SK-N-SH (cell line): ENCODE measurements at regions not wholly inside any gene's neighbourhood (a gene's known extent, or its start where the extent isn't known, plus 50 kb on each side); places are given as distances from the start of the nearest gene placed in this dataset.

Experiments used
- CTCF ChIA-PET: fragments of 300-600, 350-600 bp; formaldehyde crosslinking; extraction: SDS; loops from one replicate; lab custom pipeline; 2021; lab: Yijun Ruan, JAX
- POLR2A ChIA-PET: fragments of 350-600 bp; sonication (Branson Sonifier 250); formaldehyde crosslinking; extraction: SDS; loops from one replicate; lab custom pipeline; 2020; ENCODE audit warnings: antibody characterized with exemption, inconsistent platforms; lab: Yijun Ruan, JAX
- DNase-seq: peaks from one replicate; pipeline ENCODE4 v3.0.0; 2012
- H2AFZ ChIP-seq: fragments of 200-600 bp; sonication (generic); 2 replicates; pipeline ENCODE4 v1.8.1; 2016; ENCODE audit warnings: antibody characterized with exemption, mild to moderate bottlenecking, low read depth
- H3F3A ChIP-seq: fragments of 200-600 bp; sonication (generic); replicated peaks from 2 replicates; pipeline ENCODE3; 2016; ENCODE audit warnings: antibody characterized with exemption, mild to moderate bottlenecking; ENCODE audit not compliant: insufficient read depth
- H3K27ac ChIP-seq, 2 experiments: fragments of 200-500 bp in 1 of 2; fragments of 200-600 bp in 1 of 2; sonication (Bioruptor generic) in 1 of 2; sonication (generic), shearing (Covaris generic) in 1 of 2; 2 replicates each; pipeline versions ENCODE4 v1.5.1 to v1.6.1; 2014 to 2016; ENCODE audit warnings: low read depth in 2 of 2, inconsistent platforms in 1 of 2, low read length in 1 of 2, mild to moderate bottlenecking in 1 of 2, mixed read lengths in 1 of 2
- H3K27me3 ChIP-seq: fragments of 200-600 bp; sonication (generic), shearing (Covaris generic); 2 replicates; pipeline ENCODE4 v1.6.1; 2016; ENCODE audit warnings: mixed run types; ENCODE audit not compliant: insufficient read depth
- H3K36me3 ChIP-seq, 2 experiments: fragments of 200-500 bp in 1 of 2; fragments of 200-600 bp in 1 of 2; sonication (Bioruptor generic) in 1 of 2; sonication (generic) in 1 of 2; replicated peaks in 1 of 2; 2 replicates each; pipeline versions ENCODE3 to v1.5.1; 2014 to 2016; ENCODE audit warnings: low read length in 1 of 2, mild to moderate bottlenecking in 1 of 2; ENCODE audit not compliant: insufficient read depth in 2 of 2, control insufficient read depth in 1 of 2
- H3K4me1 ChIP-seq, 2 experiments: fragments of 200-500 bp in 1 of 2; fragments of 200-600 bp in 1 of 2; sonication (Bioruptor generic) in 1 of 2; sonication (generic), shearing (Covaris generic) in 1 of 2; 2 replicates each; pipeline versions ENCODE4 v1.5.1 to v1.6.1; 2014 to 2016; ENCODE audit warnings: low read depth in 1 of 2, low read length in 1 of 2, mixed run types in 1 of 2; ENCODE audit not compliant: insufficient read depth in 2 of 2, control insufficient read depth in 1 of 2
- H3K4me2 ChIP-seq: fragments of 200-600 bp; sonication (generic), shearing (Covaris generic); 2 replicates; pipeline ENCODE4 v1.6.1; 2017; ENCODE audit warnings: mixed run types
- H3K4me3 ChIP-seq, 2 experiments: fragments of 200-500 bp in 1 of 2; fragments of 200-600 bp in 1 of 2; sonication (Bioruptor generic) in 1 of 2; sonication (generic), shearing (Covaris generic) in 1 of 2; 2 replicates each; pipeline versions ENCODE4 v1.5.1 to v1.8.1; 2014 to 2016; ENCODE audit warnings: low read depth in 2 of 2, inconsistent platforms in 1 of 2, low read length in 1 of 2, mild to moderate bottlenecking in 1 of 2, mixed read lengths in 1 of 2, moderate library complexity in 1 of 2
- H3K79me2 ChIP-seq: fragments of 200-600 bp; sonication (generic); 2 replicates; pipeline ENCODE4 v1.8.1; 2017; ENCODE audit warnings: mild to moderate bottlenecking; ENCODE audit not compliant: insufficient read depth
- H3K9ac ChIP-seq: fragments of 200-600 bp; sonication (generic); 2 replicates; pipeline ENCODE4 v1.6.1; 2017; ENCODE audit warnings: mixed run types
- H3K9me2 ChIP-seq: fragments of 200-600 bp; sonication (generic); 2 replicates; pipeline ENCODE4 v1.6.1; 2017; ENCODE audit warnings: mixed run types
- H3K9me3 ChIP-seq: fragments of 200-600 bp; sonication (generic); 2 replicates; pipeline ENCODE4 v1.6.1; 2017; ENCODE audit warnings: mixed run types, mild to moderate bottlenecking, moderate library complexity
- H4K20me1 ChIP-seq: fragments of 200-600 bp; sonication (generic); 2 replicates; pipeline ENCODE4 v1.6.1; 2017; ENCODE audit warnings: mild to moderate bottlenecking, mixed run types; ENCODE audit not compliant: insufficient read depth
- ELF1 ChIP-seq: IDR thresholded peaks from 2 replicates; pipeline ENCODE4 v1.4.0; 2012
- EP300 ChIP-seq, 2 experiments: IDR thresholded peaks; 2 replicates each; pipeline versions ENCODE4 v1.4.0 to v1.6.1; 2012; ENCODE audit warnings: borderline replicate concordance in 1 of 2, low read depth in 1 of 2, low read length in 1 of 2
- FOSL2 ChIP-seq: IDR thresholded peaks from 2 replicates; pipeline ENCODE4 v1.4.0; 2012; ENCODE audit warnings: low read depth, mild to moderate bottlenecking, moderate library complexity, borderline replicate concordance
- FOXJ3 ChIP-seq: sonication (generic); formaldehyde crosslinking; IDR thresholded peaks from 2 replicates; pipeline ENCODE4 v1.5.1; 2020; ENCODE audit warnings: mild to moderate bottlenecking, missing genetic modification reagents
- JUND ChIP-seq: IDR thresholded peaks from 2 replicates; pipeline ENCODE4 v1.4.0; 2012
- MAX ChIP-seq: IDR thresholded peaks from 2 replicates; pipeline ENCODE4 v1.4.0; 2012; ENCODE audit warnings: low read depth
- MEF2A ChIP-seq: IDR thresholded peaks from 2 replicates; pipeline ENCODE4 v1.4.0; 2012; ENCODE audit warnings: low read depth, borderline replicate concordance
- NRF1 ChIP-seq: IDR thresholded peaks from 2 replicates; pipeline ENCODE4 v1.6.1; 2012; ENCODE audit warnings: low read depth, mild to moderate bottlenecking, low read length
- RCOR1 ChIP-seq: fragments of 150-350 bp; IDR thresholded peaks from 2 replicates; pipeline ENCODE4 v1.6.1; 2017; ENCODE audit warnings: antibody characterized with exemption, low read length
- REST ChIP-seq: IDR thresholded peaks from 2 replicates; pipeline ENCODE4 v1.6.1; 2012; ENCODE audit warnings: mild to moderate bottlenecking, low read depth, low read length, moderate library complexity
- RFX5 ChIP-seq: IDR thresholded peaks from 2 replicates; pipeline ENCODE4 v1.6.1; 2012; ENCODE audit warnings: mild to moderate bottlenecking, improper control_type of control experiment, low read length
- RXRA ChIP-seq: IDR thresholded peaks from 2 replicates; pipeline ENCODE4 v1.4.0; 2012; ENCODE audit warnings: low read depth, mild to moderate bottlenecking, borderline replicate concordance
- SIN3A ChIP-seq: IDR thresholded peaks from 2 replicates; pipeline ENCODE4 v1.6.1; 2012; ENCODE audit warnings: low read depth, mild to moderate bottlenecking, low read length, moderate library complexity, borderline replicate concordance
- TAF1 ChIP-seq: IDR thresholded peaks from 2 replicates; pipeline ENCODE4 v1.6.1; 2012; ENCODE audit warnings: low read depth, mild to moderate bottlenecking, low read length, moderate library complexity, borderline replicate concordance
- TCF12 ChIP-seq: IDR thresholded peaks from 2 replicates; pipeline ENCODE4 v1.4.0; 2012
- TEAD4 ChIP-seq: IDR thresholded peaks from 2 replicates; pipeline ENCODE4 v1.4.0; 2012; ENCODE audit warnings: mild to moderate bottlenecking, borderline replicate concordance; ENCODE audit not compliant: insufficient read depth
- USF1 ChIP-seq: IDR thresholded peaks from 2 replicates; pipeline ENCODE4 v1.4.0; 2012; ENCODE audit warnings: low read depth, borderline replicate concordance
- USF2 ChIP-seq: fragments of 150-350 bp; IDR thresholded peaks from 2 replicates; pipeline ENCODE4 v1.6.1; 2017; ENCODE audit warnings: antibody characterized with exemption, low read length, low read depth, borderline replicate concordance
- WGBS: methylation state at CpG from one replicate; pipeline ENCODE4 v1.1.6; 2017; ENCODE audit warnings: low lambda C conversion rate; 5-methylcytosine and 5-hydroxymethylcytosine counted together

GRCh38 chr17:68704871-68705713 is 103.9 kb upstream of the FAM20A start:
- Histone ChIP-seq H3K79me2 (no peaks in the 10 kb centered on the region), H3K4me3 (no peak overlapping the region), H3K36me3 (no peaks in the 10 kb centered on the region), H3K9ac (no peak overlapping the region), H4K20me1 (no peaks in the 10 kb centered on the region), H2AFZ (no peak overlapping the region), H3K4me2 (no peak overlapping the region), H3K27ac (no peak overlapping the region), H3F3A (no peaks in the 10 kb centered on the region), H3K4me1 (no peaks in the 10 kb centered on the region; a peak in 1 of 4 replicates), H3K27me3 (no peaks in the 10 kb centered on the region), H3K9me3 (no peaks in the 10 kb centered on the region), H3K9me2 (no peaks in the 10 kb centered on the region)
- WGBS, result 37% methylated on average over 11 of the region's 11 CpGs
- no peak for TF ChIP-seq MAX
- no peak for TF ChIP-seq RCOR1
- no peak for TF ChIP-seq ELF1
- no peak for TF ChIP-seq TAF1
- no peak for TF ChIP-seq JUND
- TF ChIP-seq TCF12, result no peak
- TF ChIP-seq FOXJ3 (CRISPR knock-in tag), result no peak
- no peak for TF ChIP-seq TEAD4
- no peak for TF ChIP-seq USF1
- TF ChIP-seq REST, result no peak
- no peak for TF ChIP-seq EP300 (IDR thresholded peaks at IDR 0.05; ENCODE audit: borderline replicate concordance in 1 of 2, low read depth in 1 of 2, low read length in 1 of 2)
- no peak for TF ChIP-seq NRF1
- TF ChIP-seq RXRA, result no peak
- ChIA-PET CTCF (interaction anchor here (0.6 kb wide), 1 partner anchor 1325 kb away, joined by 3 read pairs; no protein-coding TSS in a partner anchor), POLR2A (no interaction called here)
- DNase-seq, result no peak

GRCh38 chr17:68701046-68701445 is 99.9 kb upstream of the FAM20A start:
- 36% methylated on average over 2 of the region's 2 CpGs for WGBS
- TF ChIP-seq TAF1, result no peak
- TF ChIP-seq RFX5, result no peak
- TF ChIP-seq FOSL2, result no peak
- TF ChIP-seq SIN3A, result no peak
- TF ChIP-seq FOXJ3 (CRISPR knock-in tag), result no peak
- no peak for TF ChIP-seq MEF2A
- TF ChIP-seq TCF12, result no peak
- no peak for TF ChIP-seq REST
- TF ChIP-seq USF2, result no peak

More at GRCh38 chr17:68701046-68701445, 99.9 kb upstream of the FAM20A start:
- no peak overlapping the region for H3K9ac ChIP-seq
- no peaks in the 10 kb centered on the region for H3K79me2 ChIP-seq
- no peak overlapping the region for H3K27ac ChIP-seq
- no peak overlapping the region for H3K4me3 ChIP-seq
- no peaks in the 10 kb centered on the region for H4K20me1 ChIP-seq
- no peak overlapping the region for H2AFZ ChIP-seq
- DNase-seq, result no peak
- no peak overlapping the region for H3K4me2 ChIP-seq
- H3K36me3 ChIP-seq, result no peaks in the 10 kb centered on the region
- H3K9me2 ChIP-seq, result no peaks in the 10 kb centered on the region
- ChIA-PET CTCF (interaction anchor here (0.6 to 2.5 kb wide), 4 partner anchors 9 to 42 kb away, joined by 3 to 8 read pairs (median 4); no protein-coding TSS in a partner anchor), POLR2A (no interaction called here)
- no peaks in the 10 kb centered on the region for H3K27me3 ChIP-seq
- H3K9me3 ChIP-seq, result no peaks in the 10 kb centered on the region
- H3K4me1 ChIP-seq, result no peaks in the 10 kb centered on the region
- no peaks in the 10 kb centered on the region for H3F3A ChIP-seq
